GM19351 (cell line): ENCODE measurements at regions not wholly inside any gene's neighbourhood (a gene's known extent, or its start where the extent isn't known, plus 50 kb on each side); places are given as distances from the start of the nearest gene placed in this dataset.
"Not testable (repeated sequence)": the region's sequence is repeated elsewhere in the genome, so short reads cannot be mapped to it uniquely, and the experiment has no call there.

Experiments used
- ATAC-seq: cut with Tn5 transposase; IDR thresholded peaks from one replicate; pipeline ENCODE4 v1.9.1; 2021; ENCODE audit warnings: mild to moderate bottlenecking, moderate library complexity; ENCODE audit not compliant: unreplicated experiment

DNA sequence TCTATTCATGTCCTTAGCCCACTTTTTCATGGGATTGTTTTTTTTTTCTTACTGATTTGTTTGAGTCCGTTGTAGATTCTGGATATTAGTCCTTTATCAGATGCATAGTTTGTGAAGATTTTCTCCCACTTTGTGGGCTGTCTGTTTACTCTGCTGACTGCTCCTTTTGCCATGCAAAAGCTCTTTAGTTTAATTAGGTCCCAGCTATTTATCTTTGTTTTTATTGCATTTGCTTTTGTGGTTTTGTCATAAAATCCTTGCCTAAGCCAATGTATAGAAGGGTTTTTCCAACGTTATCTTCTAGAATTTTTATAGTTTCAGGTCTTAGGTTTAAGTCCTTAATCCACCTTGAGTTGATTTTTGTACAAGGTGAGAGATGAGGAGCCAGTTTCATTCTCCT, 358.9 kb downstream of the ADAMTS20 start:
- not testable (repeated sequence) for ATAC-seq

- not testable (repeated sequence) for ATAC-seq
Observed at GRCh38 chr12:43192442-43192841, 359.6 kb downstream of the ADAMTS20 start.

DNA sequence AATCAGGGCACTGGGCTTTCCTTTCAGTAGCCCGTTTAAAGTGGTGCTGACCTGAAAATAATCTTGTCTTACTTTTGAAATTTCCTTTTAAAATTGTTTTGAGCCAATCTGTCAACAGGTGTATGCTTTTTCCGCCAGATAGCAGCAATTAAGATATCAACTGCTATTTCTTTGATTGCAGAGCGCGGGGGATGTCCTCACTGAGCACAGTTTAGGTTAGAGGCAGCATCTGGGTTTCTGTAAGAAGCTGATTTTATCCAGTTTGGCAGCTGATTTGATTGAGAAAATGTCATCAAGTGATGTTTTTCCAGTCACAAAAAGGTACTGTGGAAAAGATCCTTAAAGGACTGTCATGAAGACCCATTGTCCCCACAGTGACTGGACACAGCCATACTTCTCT, 371.8 kb downstream of the ADAMTS20 start:
- no peak for ATAC-seq

DNA sequence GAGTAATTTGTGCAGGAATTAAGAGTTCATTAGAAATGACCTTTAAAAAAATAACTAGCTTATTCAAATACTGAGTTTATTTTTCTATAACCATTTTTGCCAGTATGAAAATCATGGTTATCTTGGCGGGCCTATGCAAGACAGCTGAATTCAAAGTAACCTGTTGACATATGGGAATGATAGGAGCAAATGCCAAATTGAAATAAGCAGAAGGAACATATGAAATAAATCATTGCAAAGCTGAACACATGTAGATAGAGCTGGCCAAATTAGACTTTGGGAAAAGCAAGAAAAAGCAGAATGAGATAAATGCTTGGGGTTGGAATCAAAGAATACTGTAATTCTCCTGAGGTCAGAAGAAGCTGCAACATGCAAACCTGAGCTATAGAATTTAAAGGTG, 372.5 kb downstream of the ADAMTS20 start:
- ATAC-seq, result no peak

GRCh38 chr12:43177276-43177675, 374.7 kb downstream of the ADAMTS20 start:
- ATAC-seq, result no peak

- no peak for ATAC-seq
Observed at GRCh38 chr12:43169115-43169681, 382.8 kb downstream of the ADAMTS20 start.

GRCh38 chr12:43167691-43168090, 384.3 kb downstream of the ADAMTS20 start:
- ATAC-seq, result no peak

- ATAC-seq, result no peak
Observed at GRCh38 chr12:43165351-43165750, 386.7 kb downstream of the ADAMTS20 start.

- no peak for ATAC-seq
Observed at GRCh38 chr12:43162138-43162537, 389.9 kb downstream of the ADAMTS20 start.

DNA sequence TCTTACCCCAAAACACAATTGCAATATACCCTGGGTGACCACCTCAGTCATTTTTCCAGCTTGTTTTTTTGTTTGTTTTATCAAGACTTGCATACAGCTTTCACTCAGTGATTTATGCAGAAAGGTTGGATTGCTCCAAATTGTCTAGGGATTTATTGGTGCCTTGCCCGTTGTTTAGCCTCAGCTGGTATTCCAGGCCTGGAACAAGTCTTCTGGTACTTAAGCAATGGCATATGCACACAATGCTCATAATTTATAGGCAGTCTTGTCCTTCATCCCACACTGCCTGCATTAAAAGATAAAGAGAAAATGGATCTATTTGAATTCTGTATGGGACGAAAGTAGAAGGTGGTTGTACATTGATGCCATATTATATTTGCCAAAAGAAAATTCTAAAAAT, 392.5 kb downstream of the ADAMTS20 start:
- ATAC-seq, result no peak

DNA sequence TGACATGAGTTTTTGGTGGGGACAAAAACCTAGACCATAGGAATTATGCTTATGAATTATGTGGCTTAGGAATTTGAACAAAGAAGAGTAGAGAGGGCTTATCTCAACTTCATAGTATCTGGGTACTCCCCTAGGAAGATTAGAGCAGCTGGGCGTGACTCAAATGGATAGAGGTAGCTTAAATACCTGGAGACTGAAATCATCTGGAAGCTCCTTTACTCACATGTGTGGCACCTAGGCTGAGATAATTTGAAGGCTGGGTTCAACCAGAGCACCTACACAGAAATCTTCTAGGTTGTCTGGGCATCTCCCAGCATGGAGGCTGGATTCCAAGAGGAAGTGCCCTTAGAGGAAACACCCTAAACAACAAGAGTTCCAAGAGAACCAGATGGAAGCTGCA, 393.9 kb downstream of the ADAMTS20 start:
- no peak for ATAC-seq

DNA sequence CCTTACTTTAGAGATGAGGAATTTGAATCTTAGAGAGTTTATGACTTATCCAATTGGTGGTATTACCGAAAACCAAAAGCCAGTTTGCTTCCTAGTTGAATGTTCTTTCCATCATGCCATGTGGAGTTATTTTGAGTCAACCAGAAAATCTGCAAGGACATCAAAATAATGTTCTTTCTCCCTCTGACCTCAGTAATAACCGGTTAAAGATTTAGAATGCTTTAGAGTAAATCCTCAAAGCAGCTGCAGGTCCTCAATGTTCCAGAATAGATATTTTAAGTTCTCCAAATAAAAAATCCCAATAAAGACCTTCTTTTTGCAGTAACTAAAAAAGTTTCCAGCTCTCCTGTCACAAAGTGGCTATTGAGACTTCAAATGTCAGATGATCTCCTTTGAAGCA, 396.6 kb downstream of the ADAMTS20 start:
- ATAC-seq, result no peak

DNA sequence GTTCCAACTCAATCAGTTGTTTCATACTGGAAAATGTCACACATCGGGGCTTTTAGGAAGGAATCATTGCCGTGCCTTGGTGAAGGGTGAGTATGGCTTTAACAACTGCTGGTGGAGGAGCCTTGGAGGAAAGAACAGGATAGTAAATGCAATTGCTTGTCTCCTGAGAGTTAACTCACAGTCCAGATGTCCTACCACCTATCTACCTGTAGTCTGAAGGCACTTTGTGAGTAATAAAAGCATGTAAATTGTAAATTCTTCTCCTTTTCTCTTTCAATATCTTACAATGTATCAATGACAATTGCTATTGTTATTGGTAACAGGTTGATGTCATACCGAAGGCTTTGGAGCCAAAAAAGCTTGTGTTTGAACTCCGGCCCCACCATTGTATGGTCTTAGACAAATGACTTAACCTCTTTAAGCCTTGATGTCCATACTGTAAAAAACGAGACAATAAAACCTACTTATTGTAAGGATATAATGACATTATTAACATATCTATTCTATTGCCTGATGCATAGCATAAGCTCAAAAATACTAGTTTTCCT, 397.4 kb downstream of the ADAMTS20 start:
- ATAC-seq, result no peak

DNA sequence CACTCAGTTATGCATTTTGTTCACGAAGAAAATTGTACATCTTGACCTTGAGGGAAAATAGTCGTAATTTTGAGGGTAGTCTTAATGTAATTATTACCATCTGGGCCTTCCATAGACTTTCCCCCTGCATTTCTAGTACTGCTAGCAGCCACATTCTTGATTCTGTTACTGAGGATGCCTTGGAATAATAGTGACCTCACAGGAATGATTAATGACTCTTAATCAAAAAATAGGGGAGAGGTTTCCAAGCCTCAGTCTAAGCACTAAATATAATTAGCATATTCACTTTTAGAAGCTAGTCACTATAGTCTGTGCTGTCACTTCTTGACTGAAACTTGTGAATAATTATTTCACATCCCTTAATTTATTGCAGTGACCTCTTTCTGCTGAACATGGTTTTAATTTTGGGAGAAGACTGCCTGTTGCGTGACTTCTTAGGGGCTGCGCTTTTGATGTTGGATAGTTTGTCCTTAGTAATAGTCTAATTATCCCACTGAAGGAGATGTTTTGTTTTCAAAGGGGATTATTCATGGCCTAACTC, 400.5 kb downstream of the ADAMTS20 start:
- ATAC-seq, result no peak

GRCh38 chr12:43148691-43149090, 403.3 kb downstream of the ADAMTS20 start:
- ATAC-seq, result no peak

- ATAC-seq, result no peak
Observed at GRCh38 chr12:43147878-43148277, 404.1 kb downstream of the ADAMTS20 start.

- no peak for ATAC-seq
Observed at GRCh38 chr12:43145481-43145880, 406.5 kb downstream of the ADAMTS20 start.

DNA sequence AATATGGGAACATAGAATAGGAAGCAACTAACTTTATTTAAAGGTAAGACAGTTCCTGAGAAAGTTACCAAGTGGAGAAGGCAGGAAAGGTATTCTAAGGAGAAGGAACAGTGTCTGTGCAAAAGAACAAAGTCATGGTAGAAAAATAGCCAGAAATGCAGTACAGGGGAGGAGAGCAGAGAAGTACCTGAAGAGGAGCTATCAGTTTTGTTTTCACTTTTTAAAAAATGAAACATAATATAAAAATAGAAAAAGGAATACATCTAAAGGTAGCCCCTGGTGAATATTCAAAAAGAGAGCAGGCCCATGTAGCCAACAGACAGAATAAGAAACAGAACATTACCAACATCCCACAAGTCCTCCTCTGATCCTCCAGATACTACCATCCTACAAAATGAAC, 408.7 kb downstream of the ADAMTS20 start:
- no peak for ATAC-seq

- ATAC-seq, result no peak
Observed at GRCh38 chr12:43132291-43132690, 419.7 kb downstream of the ADAMTS20 start.

DNA sequence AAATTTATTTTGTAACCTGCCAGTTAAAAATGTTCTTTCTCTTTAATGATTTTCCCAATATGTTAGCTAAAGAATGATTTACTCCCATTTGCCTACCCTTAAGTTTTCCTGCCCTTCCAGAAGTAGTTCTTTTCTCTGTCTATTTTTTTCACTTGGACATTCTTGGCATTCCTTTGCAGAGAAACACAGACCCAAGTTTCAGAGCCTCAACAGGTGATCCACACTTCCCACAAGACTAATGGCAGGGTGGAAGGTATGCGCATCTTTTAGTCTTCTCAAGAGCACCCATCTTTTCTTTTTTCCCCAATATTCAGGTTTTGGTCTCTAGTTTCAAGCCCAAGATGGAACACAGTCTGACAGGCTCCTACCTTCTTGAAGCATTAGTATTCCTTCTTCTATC, 420.7 kb downstream of the ADAMTS20 start:
- ATAC-seq, result no peak

DNA sequence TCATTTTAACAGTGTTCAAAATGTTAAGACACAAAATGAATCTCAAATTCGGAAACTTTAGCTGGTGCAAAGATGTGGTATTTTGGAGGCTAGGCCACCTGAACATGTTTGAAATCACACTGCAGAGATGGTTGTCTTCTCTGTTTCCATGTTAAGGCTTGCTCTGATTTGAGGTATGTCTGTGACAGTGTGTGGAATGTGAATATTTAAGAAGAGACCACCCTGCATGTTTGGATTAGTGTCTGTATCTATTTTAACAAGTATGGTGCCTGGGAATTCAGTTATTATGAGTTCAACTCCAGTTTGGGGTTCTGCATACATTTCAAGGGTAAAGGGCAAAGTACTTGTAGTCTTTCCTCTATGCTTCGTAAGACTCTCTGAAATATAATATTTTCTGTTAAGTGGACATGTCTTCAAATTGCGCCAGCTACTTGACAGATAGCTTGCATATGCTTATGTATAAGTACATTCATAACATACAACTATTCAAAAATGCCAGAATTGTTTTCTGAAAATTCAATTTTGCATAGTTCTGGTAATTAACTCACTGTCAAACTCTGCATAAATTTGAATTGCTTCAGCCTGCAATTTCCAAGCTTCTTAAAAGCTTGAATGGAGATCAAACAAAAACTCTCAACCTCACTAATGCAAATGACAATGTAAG, 424.0 kb downstream of the ADAMTS20 start:
- ATAC-seq, result no peak

DNA sequence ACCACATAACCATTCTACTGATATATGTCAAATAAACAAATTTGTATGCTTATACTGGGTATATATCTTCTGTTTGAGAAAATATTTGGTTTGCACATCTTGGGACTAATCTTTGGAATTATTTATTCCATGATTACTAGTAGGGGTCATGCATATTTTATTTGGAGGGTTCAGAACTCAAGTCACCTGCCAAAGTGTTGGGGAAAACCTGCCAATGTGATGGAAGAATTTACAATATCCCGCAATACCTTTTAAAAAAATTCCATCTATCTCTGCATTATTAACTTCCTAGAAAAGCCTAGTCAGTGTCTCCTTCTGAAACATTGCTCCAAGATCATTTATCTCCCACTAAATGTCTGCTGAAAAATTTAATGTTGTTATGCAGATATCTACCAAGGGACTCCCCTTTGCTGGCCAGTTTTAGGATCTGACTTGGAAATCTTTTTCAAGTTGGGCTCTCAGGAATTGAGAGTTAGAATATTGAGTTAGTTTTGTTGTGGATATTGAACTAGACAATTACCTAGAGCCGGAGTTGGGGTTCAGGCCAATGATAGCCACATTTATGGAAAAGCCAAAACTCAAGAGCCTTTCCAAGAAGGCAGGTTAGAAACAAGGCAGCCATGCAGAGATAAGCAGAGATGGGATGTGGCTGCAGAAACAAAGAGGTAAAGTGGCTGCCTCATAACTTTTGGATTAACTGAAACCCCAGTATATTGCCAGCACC, 425.2 kb downstream of the ADAMTS20 start:
- ATAC-seq, result no peak
